ENCODE measurements at regions not wholly inside any gene's neighbourhood (a gene's known extent, or its start where the extent isn't known, plus 50 kb on each side); places are given as distances from the start of the nearest gene placed in this dataset.

- no peak overlapping the region for H3K27ac ChIP-seq (ENCODE audit: control insufficient read depth, insufficient read depth, low read length)
- no peak for FAIRE-seq
Measured at GRCh38 chr9:108694170-108694569, 161.6 kb downstream of the ACTL7B start.

DNA sequence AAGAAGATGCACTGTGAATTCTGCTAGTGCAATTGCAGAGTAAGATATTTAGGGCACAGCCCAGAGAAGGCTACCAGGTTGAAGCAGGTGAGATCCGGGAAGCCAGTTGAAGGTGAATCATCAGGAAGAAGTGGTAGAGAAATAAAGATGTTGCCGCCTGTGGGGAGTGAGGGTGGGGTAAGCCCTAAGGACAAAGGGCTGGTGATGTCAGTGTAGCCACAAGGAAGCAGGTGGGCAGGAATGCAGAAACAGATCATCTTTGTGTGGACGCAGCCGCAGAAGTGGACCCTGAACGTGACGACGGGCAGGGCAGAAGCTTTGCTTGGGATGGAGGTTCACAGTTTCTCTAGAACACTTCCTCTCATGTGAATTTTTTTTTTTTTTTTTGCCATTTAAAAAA is 164.2 kb downstream of the ACTL7B start:
- DNase-seq (ENCODE audit: low read depth, low spot score) (peak; percentile 85), FAIRE-seq (peak; percentile 98)
- H2AFZ ChIP-seq (ENCODE audit: control insufficient read depth, low read length), result no peak overlapping the region
- dilution Hi-C loops (cut with MboI; ENCODE audit: extremely low pct_ligation_motif_present, low sequenced_read_pairs), result no loop called here
- H3K9me3 ChIP-seq (ENCODE audit: control insufficient read depth, low read depth, low read length), result peaks cover 8% of the 10 kb centered on the region
- no peak overlapping the region for H3K4me3 ChIP-seq (ENCODE audit: control insufficient read depth in 2 of 3, extremely low read depth in 1 of 3, insufficient read depth in 2 of 3, low read depth in 1 of 3, low read length in 3 of 3)
- H3K36me3 ChIP-seq (ENCODE audit: control insufficient read depth in 2 of 2, extremely low read depth in 1 of 2, insufficient read depth in 2 of 2, low read length in 2 of 2), result no peaks in the 10 kb centered on the region
- H3K9me1 ChIP-seq (ENCODE audit: control insufficient read depth, extremely low read depth, insufficient read depth, low read length), result no peaks in the 10 kb centered on the region
- H3K4me1 ChIP-seq (ENCODE audit: control insufficient read depth, extremely low read depth, insufficient read depth, low read length), result peaks cover 19% of the 10 kb centered on the region
- no peaks in the 10 kb centered on the region for H4K20me1 ChIP-seq (ENCODE audit: control insufficient read depth, extremely low read depth, insufficient read depth, low read length)
- H3K4me2 ChIP-seq (ENCODE audit: control insufficient read depth, extremely low read depth, insufficient read depth, low read depth, low read length), result peak overlapping the region; percentile 33
- H3K27ac ChIP-seq (ENCODE audit: control insufficient read depth, insufficient read depth, low read length), result peak overlapping the region; percentile 2
- TF ChIP-seq CTCF (optimal IDR thresholded peaks at IDR 0.05 in 1 of 3, IDR thresholded peaks at IDR 0.05 in 1 of 3, conservative IDR thresholded peaks at IDR 0.05 in 1 of 3; ENCODE audit: extremely low read depth in 1 of 3, insufficient read depth in 2 of 3, low read length in 3 of 3) (no peak), EZH2 (IDR thresholded peaks at IDR 0.05; ENCODE audit: low read length) (no peak)
- H3K9ac ChIP-seq (ENCODE audit: control insufficient read depth, extremely low read depth, insufficient read depth, low read length), result no peak overlapping the region
- H3K79me2 ChIP-seq (ENCODE audit: control insufficient read depth, insufficient read depth, low read length), result no peaks in the 10 kb centered on the region
- no peaks in the 10 kb centered on the region for H3K27me3 ChIP-seq (ENCODE audit: control insufficient read depth, extremely low read depth, insufficient read depth, low read length)

More at GRCh38 chr9:108694170-108694569, 161.6 kb downstream of the ACTL7B start:
- Histone ChIP-seq H3K9me3 (ENCODE audit: control insufficient read depth, low read depth, low read length) (peaks cover 8% of the 10 kb centered on the region), H4K20me1 (ENCODE audit: control insufficient read depth, extremely low read depth, insufficient read depth, low read length) (no peaks in the 10 kb centered on the region), H3K4me1 (ENCODE audit: control insufficient read depth, extremely low read depth, insufficient read depth, low read length) (peaks cover 17% of the 10 kb centered on the region), H2AFZ (ENCODE audit: control insufficient read depth, low read length) (peak overlapping the region; percentile 44), H3K4me3 (ENCODE audit: control insufficient read depth in 2 of 3, extremely low read depth in 1 of 3, insufficient read depth in 2 of 3, low read depth in 1 of 3, low read length in 3 of 3) (no peak overlapping the region), H3K9me1 (ENCODE audit: control insufficient read depth, extremely low read depth, insufficient read depth, low read length) (no peaks in the 10 kb centered on the region), H3K79me2 (ENCODE audit: control insufficient read depth, insufficient read depth, low read length) (no peaks in the 10 kb centered on the region), H3K9ac (ENCODE audit: control insufficient read depth, extremely low read depth, insufficient read depth, low read length) (no peak overlapping the region), H3K4me2 (ENCODE audit: control insufficient read depth, extremely low read depth, insufficient read depth, low read depth, low read length) (no peak overlapping the region), H3K27me3 (ENCODE audit: control insufficient read depth, extremely low read depth, insufficient read depth, low read length) (no peaks in the 10 kb centered on the region), H3K36me3 (ENCODE audit: control insufficient read depth in 2 of 2, extremely low read depth in 1 of 2, insufficient read depth in 2 of 2, low read length in 2 of 2) (no peaks in the 10 kb centered on the region)
- no peak for DNase-seq (ENCODE audit: low read depth, low spot score)
- TF ChIP-seq CTCF (optimal IDR thresholded peaks at IDR 0.05 in 1 of 3, IDR thresholded peaks at IDR 0.05 in 1 of 3, conservative IDR thresholded peaks at IDR 0.05 in 1 of 3; ENCODE audit: extremely low read depth in 1 of 3, insufficient read depth in 2 of 3, low read length in 3 of 3) (no peak), EZH2 (IDR thresholded peaks at IDR 0.05; ENCODE audit: low read length) (no peak)
- dilution Hi-C loops (cut with MboI; ENCODE audit: extremely low pct_ligation_motif_present, low sequenced_read_pairs), result no loop called here

Data from keratinocyte (primary cell).